ENCODE measurements at regions not wholly inside any gene's neighbourhood (a gene's known extent, or its start where the extent isn't known, plus 50 kb on each side); places are given as distances from the start of the nearest gene placed in this dataset.

- no peaks in the 10 kb centered on the region for H3K4me1 Mint-ChIP-seq
- no peaks in the 10 kb centered on the region for H3K27me3 Mint-ChIP-seq
- no peak for DNase-seq
- ATAC-seq (replicated peaks), result no peak
- no peaks in the 10 kb centered on the region for H3K36me3 Mint-ChIP-seq
- no peak overlapping the region for H3K27ac Mint-ChIP-seq
- H3K4me3 Mint-ChIP-seq, result no peak overlapping the region
- H3K9me3 Mint-ChIP-seq, result no peaks in the 10 kb centered on the region
These were observed 391.6 kb upstream of the MGAT4C start for GRCh38 chr12:86647800-86648199.

GRCh38 chr12:86634456-86635410 is 378.5 kb upstream of the MGAT4C start:
- Mint-ChIP-seq H3K9me3 (peaks cover 0 to 5% of the 10 kb centered on the region in 2 donors), H3K4me3 (no peak overlapping the region), H3K27me3 (no peaks in the 10 kb centered on the region), H3K27ac (no peak overlapping the region), H3K36me3 (no peaks in the 10 kb centered on the region), H3K4me1 (no peaks in the 10 kb centered on the region)
- DNase-seq (no peak), ATAC-seq (replicated peaks) (no peak)

- H3K9me3 Mint-ChIP-seq, result peaks cover 14 to 17% of the 10 kb centered on the region in 2 donors
- H3K27me3 Mint-ChIP-seq, result no peaks in the 10 kb centered on the region
- ATAC-seq (replicated peaks) (no peak), DNase-seq (no peak)
- no peaks in the 10 kb centered on the region for H3K4me1 Mint-ChIP-seq
- H3K27ac Mint-ChIP-seq, result no peak overlapping the region
- H3K36me3 Mint-ChIP-seq, result no peaks in the 10 kb centered on the region
- H3K4me3 Mint-ChIP-seq, result no peak overlapping the region
These were observed 370.8 kb upstream of the MGAT4C start for GRCh38 chr12:86627001-86627400.

- Mint-ChIP-seq H3K4me3 (no peak overlapping the region), H3K36me3 (no peaks in the 10 kb centered on the region), H3K9me3 (peaks cover 8 to 9% of the 10 kb centered on the region in 2 donors), H3K4me1 (no peaks in the 10 kb centered on the region), H3K27me3 (no peaks in the 10 kb centered on the region), H3K27ac (no peak overlapping the region)
- DNase-seq (no peak), ATAC-seq (replicated peaks) (no peak)
These were observed 367.1 kb upstream of the MGAT4C start for GRCh38 chr12:86623267-86623666.

- Mint-ChIP-seq H3K9me3 (peaks cover 4 to 8% of the 10 kb centered on the region in 2 donors), H3K4me3 (no peak overlapping the region), H3K27ac (no peak overlapping the region), H3K4me1 (no peaks in the 10 kb centered on the region), H3K27me3 (no peaks in the 10 kb centered on the region), H3K36me3 (no peaks in the 10 kb centered on the region)
- ATAC-seq (replicated peaks), result no peak
- no peak for DNase-seq
These were observed 365.8 kb upstream of the MGAT4C start for GRCh38 chr12:86621957-86622356.

- H3K4me3 Mint-ChIP-seq, result no peak overlapping the region
- H3K27me3 Mint-ChIP-seq, result no peaks in the 10 kb centered on the region
These were observed 357.1 kb upstream of the MGAT4C start for GRCh38 chr12:86613311-86613710.

GRCh38 chr12:86608638-86609037 is 352.4 kb upstream of the MGAT4C start:
- DNase-seq (no peak), ATAC-seq (replicated peaks) (no peak)
- Mint-ChIP-seq H3K27me3 (no peaks in the 10 kb centered on the region), H3K36me3 (no peaks in the 10 kb centered on the region), H3K9me3 (peaks cover 0 to 3% of the 10 kb centered on the region in 2 donors), H3K27ac (no peak overlapping the region), H3K4me1 (no peaks in the 10 kb centered on the region), H3K4me3 (no peak overlapping the region)

More at GRCh38 chr12:86613311-86613710, 357.1 kb upstream of the MGAT4C start:
- H3K9me3 Mint-ChIP-seq, result peaks cover 0 to 2% of the 10 kb centered on the region in 2 donors
- ATAC-seq (replicated peaks) (no peak), DNase-seq (no peak)
- no peaks in the 10 kb centered on the region for H3K36me3 Mint-ChIP-seq
- H3K27ac Mint-ChIP-seq, result no peak overlapping the region
- no peaks in the 10 kb centered on the region for H3K4me1 Mint-ChIP-seq

- no peak overlapping the region for H3K4me3 Mint-ChIP-seq
- no peaks in the 10 kb centered on the region for H3K36me3 Mint-ChIP-seq
- H3K9me3 Mint-ChIP-seq, result peaks cover 0 to 3% of the 10 kb centered on the region in 2 donors
- H3K27me3 Mint-ChIP-seq, result no peaks in the 10 kb centered on the region
- H3K4me1 Mint-ChIP-seq, result no peaks in the 10 kb centered on the region
- no peak overlapping the region for H3K27ac Mint-ChIP-seq
- DNase-seq, result no peak
- no peak for ATAC-seq (replicated peaks)
These were observed 345.5 kb upstream of the MGAT4C start for GRCh38 chr12:86601550-86602308.

GRCh38 chr12:86600664-86601231 is 344.6 kb upstream of the MGAT4C start:
- Mint-ChIP-seq H3K9me3 (peaks cover 0 to under 1% of the 10 kb centered on the region in 2 donors), H3K4me1 (no peaks in the 10 kb centered on the region), H3K4me3 (no peak overlapping the region), H3K27ac (no peak overlapping the region), H3K36me3 (no peaks in the 10 kb centered on the region), H3K27me3 (no peaks in the 10 kb centered on the region)
- ATAC-seq (replicated peaks) (no peak), DNase-seq (no peak)

GRCh38 chr12:86597431-86597830 is 341.2 kb upstream of the MGAT4C start:
- Mint-ChIP-seq H3K4me3 (no peak overlapping the region), H3K9me3 (peaks cover 0 to 1% of the 10 kb centered on the region in 2 donors), H3K27me3 (no peaks in the 10 kb centered on the region), H3K36me3 (no peaks in the 10 kb centered on the region), H3K4me1 (no peaks in the 10 kb centered on the region), H3K27ac (no peak overlapping the region)
- ATAC-seq (replicated peaks), result no peak
- DNase-seq, result no peak

GRCh38 chr12:86590296-86590695 is 334.1 kb upstream of the MGAT4C start:
- H3K9me3 Mint-ChIP-seq, result peaks cover 0 to 1% of the 10 kb centered on the region in 2 donors
- DNase-seq (no peak), ATAC-seq (replicated peaks) (no peak)
- no peaks in the 10 kb centered on the region for H3K27me3 Mint-ChIP-seq
- no peaks in the 10 kb centered on the region for H3K36me3 Mint-ChIP-seq
- H3K4me3 Mint-ChIP-seq, result no peak overlapping the region
- H3K27ac Mint-ChIP-seq, result no peak overlapping the region
- H3K4me1 Mint-ChIP-seq, result no peaks in the 10 kb centered on the region

GRCh38 chr12:86574143-86574542 is 318.0 kb upstream of the MGAT4C start:
- no peak for DNase-seq
- ATAC-seq (replicated peaks), result no peak
- H3K36me3 Mint-ChIP-seq, result no peaks in the 10 kb centered on the region
- H3K27me3 Mint-ChIP-seq, result no peaks in the 10 kb centered on the region
- peaks cover 0 to 1% of the 10 kb centered on the region in 2 donors for H3K9me3 Mint-ChIP-seq
- H3K4me1 Mint-ChIP-seq, result no peaks in the 10 kb centered on the region
- no peak overlapping the region for H3K4me3 Mint-ChIP-seq
- no peak overlapping the region for H3K27ac Mint-ChIP-seq

- no peaks in the 10 kb centered on the region for H3K27me3 Mint-ChIP-seq
- H3K27ac Mint-ChIP-seq, result no peak overlapping the region
- no peak for DNase-seq
- no peak for ATAC-seq (replicated peaks)
- H3K4me3 Mint-ChIP-seq, result no peak overlapping the region
- peaks cover 0 to 5% of the 10 kb centered on the region in 2 donors for H3K9me3 Mint-ChIP-seq
- no peaks in the 10 kb centered on the region for H3K4me1 Mint-ChIP-seq
- H3K36me3 Mint-ChIP-seq, result no peaks in the 10 kb centered on the region
These were observed 316.3 kb upstream of the MGAT4C start for GRCh38 chr12:86572455-86572854.

GRCh38 chr12:86565038-86565437 is 308.8 kb upstream of the MGAT4C start:
- Mint-ChIP-seq H3K36me3 (no peaks in the 10 kb centered on the region), H3K27ac (no peak overlapping the region), H3K4me1 (no peaks in the 10 kb centered on the region), H3K4me3 (no peak overlapping the region), H3K9me3 (peaks cover 3 to 11% of the 10 kb centered on the region in 2 donors), H3K27me3 (no peaks in the 10 kb centered on the region)
- DNase-seq (no peak), ATAC-seq (replicated peaks) (no peak)

Data from stimulated activated naive B cell treated with anti-CD40 and anti-IgM and Interleukin-4, amounts not matched to agents 10 μg/mL and 1 μg/mL and 100 μg/mL, for 72 hours (primary cell).